Subcutaneous abdominal adipose tissue (tissue), 5 donors: ENCODE measurements at regions not wholly inside any gene's neighbourhood (a gene's known extent, or its start where the extent isn't known, plus 50 kb on each side); places are given as distances from the start of the nearest gene placed in this dataset.

Source experiments
- H3K27ac ChIP-seq: one replicate; pipeline ENCODE4 v1.7.0; 2013; ENCODE audit warnings: low read depth, mild to moderate bottlenecking, inconsistent platforms, low read length, moderate library complexity
- H3K27me3 ChIP-seq, 5 donors: one replicate each; pipeline ENCODE4 v1.7.0; 2013; ENCODE audit warnings: low read length in 5 of 5, inconsistent platforms in 1 of 5; ENCODE audit not compliant: control insufficient read depth in 5 of 5, insufficient read depth in 4 of 5
- H3K36me3 ChIP-seq, 5 donors: one replicate each; pipeline ENCODE4 v1.7.0; 2013; ENCODE audit warnings: low read length in 5 of 5; ENCODE audit not compliant: control insufficient read depth in 5 of 5, insufficient read depth in 5 of 5
- H3K4me1 ChIP-seq, 5 donors: one replicate each; pipeline ENCODE4 v1.7.0; 2013; ENCODE audit warnings: low read length in 5 of 5, mild to moderate bottlenecking in 3 of 5, moderate library complexity in 1 of 5; ENCODE audit not compliant: control insufficient read depth in 5 of 5, insufficient read depth in 5 of 5
- H3K4me3 ChIP-seq, 5 donors: one replicate each; pipeline ENCODE4 v1.7.0; 2013; ENCODE audit warnings: low read length in 5 of 5, low read depth in 1 of 5
- H3K9ac ChIP-seq, 5 donors: one replicate each; pipeline ENCODE4 v1.7.0; 2013; ENCODE audit warnings: low read length in 5 of 5, mild to moderate bottlenecking in 4 of 5, moderate library complexity in 3 of 5
- H3K9me3 ChIP-seq, 5 donors: one replicate each; pipeline ENCODE4 v1.7.0; 2013; ENCODE audit warnings: low read length in 5 of 5; ENCODE audit not compliant: control insufficient read depth in 5 of 5
- donor health status: healthy.
- donor health status: healthy.
- donor health status: healthy.
- donor health status: healthy.
- donor health status: healthy.

DNA sequence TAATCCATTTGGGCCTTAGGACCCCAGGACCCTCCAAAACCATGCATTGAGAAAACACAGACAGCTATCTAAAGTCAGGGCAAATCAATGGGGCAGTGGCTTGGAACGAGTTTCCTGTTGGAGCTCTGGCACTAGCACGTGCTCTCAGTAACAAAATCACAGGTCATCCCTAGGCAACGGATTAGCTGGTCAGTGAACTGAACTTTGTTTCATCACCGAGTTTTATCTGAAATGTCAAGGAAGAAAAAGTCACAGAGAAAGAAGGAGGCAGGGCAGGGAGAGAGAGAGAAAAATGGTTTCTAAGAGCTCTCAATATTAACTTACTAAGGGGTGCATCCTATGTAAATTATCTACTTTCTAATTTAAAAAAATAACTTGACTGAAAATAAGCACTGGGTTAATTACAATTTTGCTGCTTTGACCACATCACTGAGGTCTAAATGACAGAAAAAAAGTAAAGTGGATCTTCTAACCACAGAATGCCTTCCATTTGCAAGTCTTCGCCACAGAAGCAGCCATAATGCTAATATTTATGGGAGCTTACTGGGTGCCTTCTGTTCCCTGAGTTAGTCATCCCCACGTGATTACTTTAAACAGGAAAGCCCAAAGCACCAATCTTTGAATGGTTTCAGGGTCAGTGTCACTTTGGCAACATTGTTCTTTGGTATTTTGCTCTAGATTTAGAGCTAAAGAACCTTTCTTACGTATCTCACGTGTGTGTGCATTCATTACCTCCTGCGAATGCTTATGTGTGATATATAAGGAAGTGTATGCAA, 503.9 kb downstream of the RASEF start:
- Histone ChIP-seq H3K9me3 (peaks cover 0 to 4% (median 0%) of the 10 kb centered on the region in 5 donors), H3K27me3 (no peaks in the 10 kb centered on the region), H3K4me3 (no peak overlapping the region), H3K9ac (no peak overlapping the region), H3K27ac (no peak overlapping the region), H3K36me3 (no peaks in the 10 kb centered on the region), H3K4me1 (peaks cover 0 to 11% (median 0%) of the 10 kb centered on the region in 5 donors)

DNA sequence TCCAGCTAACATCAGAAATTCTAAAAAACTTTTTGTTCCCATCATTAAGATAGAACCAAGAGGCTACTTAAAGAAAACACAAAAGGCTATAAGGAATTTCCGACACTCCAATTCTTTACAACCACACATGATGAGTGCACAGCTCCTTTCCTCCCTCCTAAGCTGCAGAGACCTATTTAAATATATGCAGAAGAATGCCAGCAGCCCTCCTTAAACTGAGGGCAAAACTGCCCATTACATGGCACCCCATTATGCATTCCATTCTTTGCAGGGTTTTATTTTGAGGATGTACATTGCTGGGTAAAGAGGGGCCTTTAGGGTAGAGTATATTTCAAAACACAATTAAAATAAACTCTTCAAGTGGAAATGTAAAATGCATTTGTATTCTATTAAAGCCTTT, 502.9 kb downstream of the RASEF start:
- no peaks in the 10 kb centered on the region for H3K36me3 ChIP-seq
- H3K9ac ChIP-seq = no peak overlapping the region
- H3K4me1 ChIP-seq = peaks cover 0 to 4% (median 0%) of the 10 kb centered on the region in 5 donors
- no peak overlapping the region for H3K27ac ChIP-seq
- no peaks in the 10 kb centered on the region for H3K27me3 ChIP-seq
- H3K9me3 ChIP-seq = peaks cover 0 to 4% (median 0%) of the 10 kb centered on the region in 5 donors
- H3K4me3 ChIP-seq = no peak overlapping the region

DNA sequence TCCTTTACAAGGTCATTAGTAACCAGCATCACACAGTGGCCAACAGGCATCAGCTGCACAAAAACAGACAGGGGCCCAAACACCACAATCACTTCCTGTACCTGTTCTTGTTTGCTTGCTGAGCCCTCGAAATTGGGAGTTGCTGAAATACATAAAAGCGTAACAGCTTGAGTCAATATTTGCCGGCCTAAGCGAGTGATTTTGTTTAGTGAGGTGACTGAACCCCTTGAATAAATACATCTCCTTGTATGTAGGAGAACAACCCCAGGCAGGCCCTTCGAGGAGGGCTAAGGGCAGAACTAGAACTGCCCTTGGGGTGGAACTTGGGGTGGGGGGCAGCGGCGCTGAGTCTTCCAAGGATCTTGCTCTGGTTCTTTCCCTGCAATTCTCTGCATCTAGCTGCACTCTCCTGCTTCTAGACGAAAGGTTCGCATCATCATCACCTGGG, 502.5 kb downstream of the RASEF start:
- Histone ChIP-seq H3K27me3 (no peaks in the 10 kb centered on the region), H3K36me3 (no peaks in the 10 kb centered on the region), H3K4me1 (peaks cover 0 to 4% (median 0%) of the 10 kb centered on the region in 5 donors), H3K4me3 (no peak overlapping the region), H3K27ac (no peak overlapping the region), H3K9ac (no peak overlapping the region), H3K9me3 (peaks cover 0 to 4% (median 0%) of the 10 kb centered on the region in 5 donors)

DNA sequence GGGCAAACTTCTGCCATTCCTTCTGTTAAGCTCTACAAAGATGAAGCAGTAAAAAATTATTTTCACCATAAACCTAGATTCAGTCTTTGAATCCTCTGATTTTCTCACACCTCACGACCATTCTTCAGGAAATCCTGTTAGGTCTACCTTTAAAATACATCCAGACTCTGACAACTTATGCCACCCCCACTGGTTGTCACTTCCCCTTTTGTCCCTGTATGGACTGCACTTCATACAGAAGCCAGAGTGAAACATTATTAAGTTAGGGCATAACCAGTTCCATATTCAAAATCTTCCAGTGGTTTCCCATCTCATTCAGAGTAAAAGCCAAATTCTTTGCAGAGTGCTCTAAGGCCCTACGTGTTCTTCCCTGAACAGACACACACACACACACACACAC, 499.8 kb downstream of the RASEF start:
- no peak overlapping the region for H3K9ac ChIP-seq
- H3K4me1 ChIP-seq = peaks cover 0 to 4% (median 0%) of the 10 kb centered on the region in 5 donors
- H3K4me3 ChIP-seq = no peak overlapping the region
- peaks cover 0 to 4% (median 0%) of the 10 kb centered on the region in 5 donors for H3K9me3 ChIP-seq
- no peaks in the 10 kb centered on the region for H3K27me3 ChIP-seq
- H3K27ac ChIP-seq = no peak overlapping the region
- H3K36me3 ChIP-seq = no peaks in the 10 kb centered on the region

DNA sequence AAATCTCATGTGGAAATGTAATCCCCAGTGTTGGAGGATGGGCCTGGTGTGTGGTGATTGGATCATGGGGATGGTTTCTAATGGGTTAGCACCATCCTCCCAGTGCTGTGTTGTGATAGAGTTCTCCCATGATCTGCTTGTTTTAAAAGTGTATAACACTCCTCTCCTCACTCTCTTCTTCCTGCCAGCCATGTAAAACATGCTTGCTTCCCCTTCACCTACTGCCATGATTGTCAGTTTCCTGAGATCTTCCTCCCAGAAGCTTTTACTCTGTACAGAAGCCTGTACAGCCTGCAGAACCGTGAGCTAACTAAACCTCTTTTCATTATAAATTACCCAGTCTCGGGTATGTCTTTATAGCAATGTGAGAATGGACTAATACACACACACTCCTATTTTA, 499.1 kb downstream of the RASEF start:
- Histone ChIP-seq H3K9me3 (peaks cover 0 to 4% (median 0%) of the 10 kb centered on the region in 5 donors), H3K36me3 (no peaks in the 10 kb centered on the region), H3K4me1 (peaks cover 0 to 4% (median 0%) of the 10 kb centered on the region in 5 donors), H3K9ac (no peak overlapping the region), H3K4me3 (no peak overlapping the region), H3K27me3 (no peaks in the 10 kb centered on the region), H3K27ac (no peak overlapping the region)

DNA sequence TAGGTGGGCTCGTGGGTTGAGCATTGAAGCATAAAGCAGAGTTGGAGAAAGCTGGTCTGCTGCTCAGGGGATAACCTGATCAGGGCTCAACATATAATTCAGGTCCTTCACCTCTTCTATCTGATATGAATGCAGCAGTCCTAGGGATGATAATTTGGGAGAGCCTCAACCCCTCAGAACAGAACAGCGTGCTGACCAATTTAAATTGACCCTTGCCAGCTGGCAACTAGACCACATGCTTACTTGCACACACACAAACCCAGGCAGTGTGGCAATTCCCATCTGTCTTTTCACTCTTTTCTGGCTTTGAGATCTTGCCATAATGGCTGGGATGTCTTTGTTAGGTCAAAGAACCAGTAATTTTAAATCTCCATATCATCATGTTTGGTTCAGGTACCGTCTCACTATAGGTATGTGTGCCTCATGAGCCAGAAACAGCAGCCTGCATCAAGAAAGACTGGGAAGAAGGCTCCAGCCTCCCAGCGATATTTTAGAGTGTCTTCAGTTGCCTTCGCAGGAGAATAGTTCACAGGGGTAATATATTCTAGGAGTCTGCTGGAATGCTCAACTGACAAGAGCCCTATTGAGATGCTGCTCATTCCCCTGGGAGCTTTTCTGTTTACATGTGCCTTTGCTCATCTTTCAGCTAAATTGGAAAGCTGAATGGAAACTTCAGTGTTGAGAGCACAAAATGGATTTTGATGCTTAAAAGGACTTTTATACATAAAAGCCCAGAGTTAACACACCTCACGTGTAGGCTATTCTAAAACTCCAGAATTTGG, 497.6 kb downstream of the RASEF start:
- H3K4me1 ChIP-seq = peaks cover 0 to 4% (median 0%) of the 10 kb centered on the region in 5 donors
- no peak overlapping the region for H3K9ac ChIP-seq
- no peak overlapping the region for H3K27ac ChIP-seq
- H3K4me3 ChIP-seq = no peak overlapping the region
- H3K9me3 ChIP-seq = peaks cover 0 to 4% (median 0%) of the 10 kb centered on the region in 5 donors
- no peaks in the 10 kb centered on the region for H3K27me3 ChIP-seq
- no peaks in the 10 kb centered on the region for H3K36me3 ChIP-seq

DNA sequence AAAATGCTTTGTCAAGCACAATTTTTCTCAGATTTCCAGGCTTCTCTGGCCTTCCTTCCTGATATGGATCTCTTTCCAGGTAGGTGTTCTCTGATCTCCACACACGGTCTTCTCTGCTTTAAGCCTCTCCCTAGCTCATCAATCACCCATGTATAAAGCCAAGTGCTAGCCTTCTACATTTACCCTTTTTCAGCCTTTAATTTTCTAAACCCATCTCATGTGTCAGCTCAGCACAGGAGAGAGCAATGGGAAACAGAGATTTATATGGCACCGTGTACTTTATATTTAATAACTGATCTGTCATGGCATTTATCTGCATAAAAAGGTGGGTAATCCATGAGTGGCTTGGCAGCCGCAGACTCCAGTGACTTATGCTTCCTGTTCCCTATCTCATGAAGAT, 495.0 kb downstream of the RASEF start:
- Histone ChIP-seq H3K9ac (no peak overlapping the region), H3K4me1 (peaks cover 0 to 4% (median 0%) of the 10 kb centered on the region in 5 donors), H3K27ac (no peak overlapping the region), H3K36me3 (no peaks in the 10 kb centered on the region), H3K27me3 (no peaks in the 10 kb centered on the region), H3K4me3 (no peak overlapping the region), H3K9me3 (peaks cover 0 to 4% (median 0%) of the 10 kb centered on the region in 5 donors)

DNA sequence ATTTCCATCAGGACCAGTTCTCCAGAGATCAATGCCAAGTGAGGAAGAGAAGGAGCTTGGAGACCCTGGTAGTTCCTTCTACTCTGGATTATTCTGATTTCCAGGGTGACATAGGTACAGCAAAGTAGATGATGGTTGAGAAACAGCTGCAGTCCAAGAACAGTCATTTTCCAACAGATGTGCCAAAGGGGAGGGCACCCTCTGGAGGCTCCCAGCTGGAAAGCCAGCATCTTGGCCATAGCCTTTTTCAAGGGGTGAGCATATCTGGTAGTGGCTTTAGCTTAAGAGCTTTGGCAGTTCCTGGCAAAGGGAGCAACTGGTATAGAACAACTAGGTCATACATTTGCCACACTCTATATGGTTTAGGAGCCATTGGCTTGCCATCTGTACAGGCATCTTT, 492.7 kb downstream of the RASEF start:
- no peaks in the 10 kb centered on the region for H3K36me3 ChIP-seq
- no peaks in the 10 kb centered on the region for H3K27me3 ChIP-seq
- H3K4me3 ChIP-seq = no peak overlapping the region
- H3K4me1 ChIP-seq = peaks cover 0 to 2% (median 0%) of the 10 kb centered on the region in 5 donors
- H3K27ac ChIP-seq = no peak overlapping the region
- H3K9ac ChIP-seq = no peak overlapping the region
- peaks cover 0 to 12% (median 7%) of the 10 kb centered on the region in 5 donors for H3K9me3 ChIP-seq

DNA sequence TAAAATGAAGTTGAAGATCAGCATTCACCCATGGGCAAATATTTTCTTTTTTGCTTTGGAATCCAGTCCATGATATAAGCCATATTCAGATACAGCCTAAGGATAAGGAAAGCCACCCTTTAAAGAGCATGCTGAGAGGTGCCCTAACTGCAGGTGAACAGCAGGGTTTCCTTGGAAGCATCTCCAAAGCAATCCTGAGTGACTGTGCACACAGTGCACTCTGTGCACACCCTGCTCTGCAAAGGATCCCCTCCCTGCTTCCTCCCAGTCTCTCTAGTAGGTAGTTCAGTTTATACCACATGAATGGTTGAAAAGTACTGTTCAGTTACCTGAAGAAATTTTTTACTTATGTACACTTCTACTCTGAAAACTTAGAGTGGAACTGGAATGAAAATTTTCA, 491.4 kb downstream of the RASEF start:
- Histone ChIP-seq H3K9ac (no peak overlapping the region), H3K27me3 (no peaks in the 10 kb centered on the region), H3K36me3 (no peaks in the 10 kb centered on the region), H3K9me3 (peaks cover 0 to 16% (median 9%) of the 10 kb centered on the region in 5 donors), H3K4me1 (no peaks in the 10 kb centered on the region), H3K4me3 (no peak overlapping the region), H3K27ac (no peak overlapping the region)

DNA sequence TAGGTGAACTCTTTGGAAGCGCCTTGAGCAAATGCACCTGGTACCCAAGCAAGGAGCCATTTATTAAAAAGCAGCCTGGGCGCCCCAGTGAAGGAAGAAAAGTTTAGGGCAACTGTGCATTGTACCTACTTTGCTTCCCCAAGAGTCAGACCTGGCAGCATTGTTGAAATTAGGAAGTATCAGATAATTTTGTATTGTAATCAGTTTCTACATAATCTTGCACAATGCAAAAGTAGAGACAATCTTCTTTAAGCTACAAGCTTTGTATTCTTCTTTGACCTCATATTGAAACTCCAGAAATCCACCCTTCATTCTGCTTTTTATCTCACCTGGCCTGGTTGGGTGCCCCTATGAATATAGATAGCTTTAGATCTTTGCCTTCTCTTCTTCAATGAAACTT, 490.8 kb downstream of the RASEF start:
- Histone ChIP-seq H3K27me3 (no peaks in the 10 kb centered on the region), H3K4me1 (no peaks in the 10 kb centered on the region)

More for the DNA sequence above, 490.8 kb downstream of the RASEF start:
- no peaks in the 10 kb centered on the region for H3K36me3 ChIP-seq
- no peak overlapping the region for H3K27ac ChIP-seq
- no peak overlapping the region for H3K9ac ChIP-seq
- peaks cover 0 to 16% (median 9%) of the 10 kb centered on the region in 5 donors for H3K9me3 ChIP-seq
- H3K4me3 ChIP-seq = no peak overlapping the region
